22Rv1 (cell line): ENCODE measurements at regions not wholly inside any gene's neighbourhood (a gene's known extent, or its start where the extent isn't known, plus 50 kb on each side); places are given as distances from the start of the nearest gene placed in this dataset.

ENCODE experiments used
- ZFX ChIP-seq: fragments of 450-650 bp; IDR thresholded peaks from 2 replicates; pipeline ENCODE4 v1.6.1; 2017; ENCODE audit warnings: antibody characterized with exemption, borderline replicate concordance
- TF ChIP-seq, protein P1 (sequence below): fragments of 450-650 bp; IDR thresholded peaks from 2 replicates; pipeline ENCODE4 v1.5.1; 2017; ENCODE audit warnings: mild to moderate bottlenecking

DNA sequence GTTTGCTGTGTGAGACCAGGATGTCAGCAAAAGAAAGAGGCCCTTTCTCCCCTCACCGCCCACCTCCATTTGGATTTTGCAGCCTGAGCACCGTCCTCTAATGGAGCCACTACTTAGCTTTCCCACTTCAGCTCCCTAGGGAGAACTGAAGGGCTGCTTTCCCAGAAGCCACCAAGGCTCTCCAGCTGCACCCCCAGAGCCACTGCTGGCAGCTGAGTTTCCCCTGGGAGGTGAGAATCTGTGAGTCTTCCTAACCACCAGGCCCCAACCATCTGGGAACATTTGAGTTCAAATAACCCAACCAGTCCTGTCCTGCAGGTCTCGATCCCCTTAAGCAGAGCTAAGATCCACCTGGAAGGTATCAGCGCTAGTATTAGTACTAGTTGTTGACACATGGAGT is 173.1 kb upstream of the USP9X start:
- TF ChIP-seq, protein P1, sequence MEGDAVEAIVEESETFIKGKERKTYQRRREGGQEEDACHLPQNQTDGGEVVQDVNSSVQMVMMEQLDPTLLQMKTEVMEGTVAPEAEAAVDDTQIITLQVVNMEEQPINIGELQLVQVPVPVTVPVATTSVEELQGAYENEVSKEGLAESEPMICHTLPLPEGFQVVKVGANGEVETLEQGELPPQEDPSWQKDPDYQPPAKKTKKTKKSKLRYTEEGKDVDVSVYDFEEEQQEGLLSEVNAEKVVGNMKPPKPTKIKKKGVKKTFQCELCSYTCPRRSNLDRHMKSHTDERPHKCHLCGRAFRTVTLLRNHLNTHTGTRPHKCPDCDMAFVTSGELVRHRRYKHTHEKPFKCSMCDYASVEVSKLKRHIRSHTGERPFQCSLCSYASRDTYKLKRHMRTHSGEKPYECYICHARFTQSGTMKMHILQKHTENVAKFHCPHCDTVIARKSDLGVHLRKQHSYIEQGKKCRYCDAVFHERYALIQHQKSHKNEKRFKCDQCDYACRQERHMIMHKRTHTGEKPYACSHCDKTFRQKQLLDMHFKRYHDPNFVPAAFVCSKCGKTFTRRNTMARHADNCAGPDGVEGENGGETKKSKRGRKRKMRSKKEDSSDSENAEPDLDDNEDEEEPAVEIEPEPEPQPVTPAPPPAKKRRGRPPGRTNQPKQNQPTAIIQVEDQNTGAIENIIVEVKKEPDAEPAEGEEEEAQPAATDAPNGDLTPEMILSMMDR: no peak
- TF ChIP-seq ZFX: no peak
